SU-DHL-6 (cell line): ENCODE measurements at regions not wholly inside any gene's neighbourhood (a gene's known extent, or its start where the extent isn't known, plus 50 kb on each side); places are given as distances from the start of the nearest gene placed in this dataset.

ENCODE experiments used
- CTCF ChIP-seq: fragments of 200-600 bp; sonication (generic); IDR thresholded peaks from one replicate; pipeline ENCODE4 v1.5.1; 2017; ENCODE audit warnings: antibody characterized with exemption, mild to moderate bottlenecking, low read length, moderate library complexity; ENCODE audit not compliant: insufficient read depth, poor library complexity, severe bottlenecking
- EZH2phosphoT487 ChIP-seq: fragments of 200-600 bp; sonication (generic), shearing (Covaris generic); conservative IDR thresholded peaks from 2 replicates; pipeline ENCODE4 v1.6.1; 2018; ENCODE audit warnings: mild to moderate bottlenecking, antibody characterized with exemption, low read length, moderate library complexity, mixed read lengths

GRCh38 chrX:45879512-45879911 is 665.7 kb downstream of the ZNF674 start:
- no peak for TF ChIP-seq CTCF
- no peak for TF ChIP-seq EZH2phosphoT487
